Activated naive CD8-positive, alpha-beta T cell treated with anti-CD3 and anti-CD28 coated beads, Interleukin-2, amount 10 ng/mL, durations not matched to agents 7 days and 5 days (primary cell): ENCODE measurements at regions not wholly inside any gene's neighbourhood (a gene's known extent, or its start where the extent isn't known, plus 50 kb on each side); places are given as distances from the start of the nearest gene placed in this dataset.

Source experiments
- ATAC-seq: fragments of 150-1000 bp; cut with Tn5 transposase; one replicate; pipeline ENCODE4 v1.10.0; 2021; ENCODE audit warnings: low read depth, moderate library complexity
- POLR2A ChIA-PET: fragments of 350-600 bp; sonication (Branson Sonifier 250); formaldehyde crosslinking; loops from one replicate; lab custom pipeline; 2021; ENCODE audit warnings: antibody characterized with exemption; lab: Charles Lee
- DNase-seq: peaks from one replicate; pipeline ENCODE4 v3.0.0; 2021
- H3K27ac Mint-ChIP-seq: one replicate; pipeline ENCODE4 v1.8.0; 2022; ENCODE audit warnings: mild to moderate bottlenecking, mixed read lengths
- H3K27me3 Mint-ChIP-seq: one replicate; pipeline ENCODE4 v1.8.0; 2022; ENCODE audit warnings: mild to moderate bottlenecking, moderate library complexity, mixed read lengths
- H3K36me3 Mint-ChIP-seq: one replicate; pipeline ENCODE4 v1.8.0; 2021; ENCODE audit warnings: mild to moderate bottlenecking, mixed read lengths
- H3K4me1 Mint-ChIP-seq: one replicate; pipeline ENCODE4 v1.8.0; 2021; ENCODE audit warnings: mixed read lengths
- H3K4me3 Mint-ChIP-seq: one replicate; pipeline ENCODE4 v1.8.0; 2022; ENCODE audit warnings: mild to moderate bottlenecking, moderate library complexity, mixed read lengths
- H3K9me3 Mint-ChIP-seq: one replicate; pipeline ENCODE4 v1.8.0; 2021; ENCODE audit warnings: mixed read lengths

DNA sequence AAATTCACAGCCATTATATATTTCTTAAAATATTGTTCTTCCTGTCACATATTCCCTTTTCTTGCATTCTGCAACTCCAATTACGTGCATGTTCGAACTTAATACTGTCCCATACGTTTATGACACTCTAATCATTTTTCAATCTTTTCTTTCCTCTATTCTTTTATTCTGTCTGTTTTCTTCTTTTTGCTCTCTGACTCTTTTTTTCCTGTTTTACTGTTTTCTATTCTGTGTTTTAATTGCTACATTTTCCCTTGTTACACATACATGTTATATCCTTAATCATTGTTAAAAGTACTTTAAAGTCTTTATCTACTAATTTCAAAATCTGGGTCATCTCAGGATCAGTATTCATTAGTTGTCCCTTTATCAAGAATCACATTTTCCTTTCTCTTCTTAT lies 1149.1 kb upstream of the PCDH20 start:
- POLR2A ChIA-PET = no interaction called here
- H3K27me3 Mint-ChIP-seq = no peaks in the 10 kb centered on the region
- no peak overlapping the region for H3K27ac Mint-ChIP-seq
- H3K9me3 Mint-ChIP-seq = no peaks in the 10 kb centered on the region
- no peaks in the 10 kb centered on the region for H3K4me1 Mint-ChIP-seq
- DNase-seq (no peak), ATAC-seq (no peak)
- no peaks in the 10 kb centered on the region for H3K36me3 Mint-ChIP-seq
- H3K4me3 Mint-ChIP-seq = no peak overlapping the region

DNA sequence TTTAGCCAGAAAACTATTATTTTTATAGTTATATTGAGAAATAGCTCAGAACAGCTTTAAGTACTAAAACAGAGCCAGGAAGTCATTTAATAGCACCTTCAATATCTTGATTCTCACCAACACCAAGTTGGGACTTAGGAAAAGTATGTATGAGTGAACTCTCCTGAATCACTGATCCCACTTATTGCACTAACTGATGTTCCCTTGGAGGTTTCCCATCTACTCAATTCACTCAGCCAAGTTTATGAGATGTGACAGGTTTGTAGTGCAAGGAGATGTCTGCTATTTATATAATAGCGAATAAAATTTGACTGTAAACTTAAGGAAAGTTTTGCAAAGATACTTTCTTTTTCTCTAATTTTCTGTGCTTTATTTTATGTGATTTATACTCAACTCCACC lies 1147.6 kb upstream of the PCDH20 start:
- POLR2A ChIA-PET = no interaction called here
- no peaks in the 10 kb centered on the region for H3K27me3 Mint-ChIP-seq
- no peaks in the 10 kb centered on the region for H3K9me3 Mint-ChIP-seq
- DNase-seq = no peak
- no peak for ATAC-seq
- H3K36me3 Mint-ChIP-seq = no peaks in the 10 kb centered on the region
- no peak overlapping the region for H3K27ac Mint-ChIP-seq
- no peak overlapping the region for H3K4me3 Mint-ChIP-seq
- H3K4me1 Mint-ChIP-seq = no peaks in the 10 kb centered on the region

DNA sequence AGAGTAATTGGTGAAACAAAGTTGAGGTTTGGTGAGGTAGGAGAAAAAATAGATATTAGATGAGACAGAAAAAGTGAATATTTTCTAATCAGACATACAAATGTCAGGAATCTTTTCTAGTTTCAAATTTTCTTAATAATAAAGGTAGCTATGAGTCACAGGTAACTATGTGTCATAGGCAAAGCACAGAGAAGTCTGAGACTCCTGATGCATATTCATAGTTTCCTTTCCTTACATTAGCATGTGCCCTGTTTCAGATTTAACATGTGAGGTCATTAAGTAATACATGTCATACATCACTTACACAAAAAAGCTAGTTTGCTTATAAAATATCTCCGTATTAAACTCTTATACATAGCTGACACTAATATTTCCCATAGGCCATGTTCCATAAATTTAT lies 1141.3 kb upstream of the PCDH20 start:
- DNase-seq = no peak
- Mint-ChIP-seq H3K27ac (no peak overlapping the region), H3K9me3 (peaks cover 1% of the 10 kb centered on the region), H3K4me1 (no peaks in the 10 kb centered on the region), H3K4me3 (no peak overlapping the region), H3K27me3 (no peaks in the 10 kb centered on the region), H3K36me3 (no peaks in the 10 kb centered on the region)
- POLR2A ChIA-PET = no interaction called here
- ATAC-seq = no peak

DNA sequence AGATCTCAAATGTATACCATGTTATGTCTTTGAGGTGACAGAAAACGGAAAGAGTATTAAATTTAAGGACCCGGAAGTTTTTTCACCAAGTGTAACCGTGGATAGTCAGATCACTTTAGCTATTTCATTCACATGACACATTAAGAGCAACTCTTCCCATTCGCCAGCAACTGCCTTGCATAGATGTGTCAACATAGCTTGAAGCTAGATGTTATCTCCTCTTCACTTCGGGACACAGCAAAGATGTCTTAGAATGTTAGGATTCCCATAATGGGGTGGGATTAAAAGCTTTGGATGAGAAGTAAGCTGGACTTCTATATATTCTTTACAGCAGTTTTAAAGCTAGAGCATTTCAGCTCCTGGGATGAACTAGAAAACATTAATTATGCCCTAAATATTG lies 1135.9 kb upstream of the PCDH20 start:
- Mint-ChIP-seq H3K4me1 (no peaks in the 10 kb centered on the region), H3K36me3 (no peaks in the 10 kb centered on the region), H3K27me3 (no peaks in the 10 kb centered on the region), H3K27ac (no peak overlapping the region), H3K9me3 (no peaks in the 10 kb centered on the region), H3K4me3 (no peak overlapping the region)
- ATAC-seq (no peak), DNase-seq (no peak)
- POLR2A ChIA-PET = no interaction called here

DNA sequence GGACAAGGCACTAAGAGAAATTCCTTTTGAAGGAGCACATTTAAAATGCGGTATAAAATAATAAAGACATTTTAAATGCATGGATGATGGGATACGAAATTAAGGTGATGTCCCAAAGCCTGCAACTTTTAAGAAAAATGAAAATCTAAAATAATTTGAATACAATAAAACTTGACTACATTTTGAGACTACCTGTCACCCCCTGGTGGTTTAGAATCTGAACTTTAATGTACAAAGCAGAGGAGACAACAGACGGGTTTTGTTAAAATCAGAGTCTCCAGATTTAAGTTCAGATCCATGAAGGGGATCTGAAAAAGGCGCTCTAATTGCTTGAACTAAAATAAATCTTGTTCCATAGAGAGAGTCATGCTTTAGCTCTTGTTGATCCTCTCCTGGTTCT lies 1129.3 kb upstream of the PCDH20 start:
- H3K4me1 Mint-ChIP-seq = no peaks in the 10 kb centered on the region
- ATAC-seq = no peak
- no peaks in the 10 kb centered on the region for H3K36me3 Mint-ChIP-seq
- no peaks in the 10 kb centered on the region for H3K9me3 Mint-ChIP-seq
- H3K27me3 Mint-ChIP-seq = no peaks in the 10 kb centered on the region
- H3K27ac Mint-ChIP-seq = no peak overlapping the region
- POLR2A ChIA-PET = no interaction called here
- no peak overlapping the region for H3K4me3 Mint-ChIP-seq
- DNase-seq = no peak

DNA sequence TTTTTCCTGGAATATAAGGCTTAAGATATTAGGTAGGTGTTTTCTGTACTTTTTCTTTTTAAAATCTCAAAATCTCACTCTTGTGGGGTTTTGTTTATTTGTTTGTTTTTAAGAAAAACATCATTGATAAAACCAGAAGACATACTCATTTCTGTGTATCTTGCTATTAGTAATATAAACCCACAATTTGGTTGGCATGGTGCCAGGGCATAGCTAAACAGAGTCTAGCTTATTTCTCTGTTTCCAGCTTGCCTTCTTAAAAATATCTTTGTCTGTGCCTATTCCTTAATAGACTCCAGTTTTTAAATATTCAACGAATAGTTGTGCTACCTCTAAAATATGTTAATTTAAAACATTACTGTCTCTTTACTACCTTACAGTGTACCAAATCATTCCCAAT lies 1121.9 kb upstream of the PCDH20 start:
- no peak for ATAC-seq
- Mint-ChIP-seq H3K27ac (no peak overlapping the region), H3K9me3 (peaks cover 2% of the 10 kb centered on the region), H3K4me3 (no peak overlapping the region), H3K36me3 (no peaks in the 10 kb centered on the region), H3K4me1 (no peaks in the 10 kb centered on the region), H3K27me3 (no peaks in the 10 kb centered on the region)
- POLR2A ChIA-PET = no interaction called here
- no peak for DNase-seq

DNA sequence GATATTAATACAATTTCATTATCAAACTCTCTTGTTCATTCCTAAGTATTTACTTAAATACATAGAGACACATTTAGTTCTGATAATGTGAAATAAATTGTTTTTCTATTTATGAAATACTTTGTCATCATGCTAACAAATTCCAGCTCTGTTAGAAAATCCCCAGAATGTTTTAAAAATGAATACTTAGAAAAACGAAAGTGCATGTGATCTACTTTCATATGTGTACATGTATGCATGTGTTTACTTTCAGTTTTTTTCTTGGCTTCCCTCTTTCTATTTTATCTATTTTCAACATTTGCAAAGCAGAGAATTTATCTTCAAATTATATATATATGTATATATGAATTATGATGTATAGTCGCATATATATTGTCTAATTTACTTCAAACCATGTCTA lies 1110.0 kb upstream of the PCDH20 start:
- Mint-ChIP-seq H3K27ac (no peak overlapping the region), H3K27me3 (no peaks in the 10 kb centered on the region), H3K9me3 (peaks cover 2% of the 10 kb centered on the region), H3K36me3 (no peaks in the 10 kb centered on the region), H3K4me3 (no peak overlapping the region), H3K4me1 (no peaks in the 10 kb centered on the region)
- POLR2A ChIA-PET = no interaction called here
- ATAC-seq (no peak), DNase-seq (no peak)

DNA sequence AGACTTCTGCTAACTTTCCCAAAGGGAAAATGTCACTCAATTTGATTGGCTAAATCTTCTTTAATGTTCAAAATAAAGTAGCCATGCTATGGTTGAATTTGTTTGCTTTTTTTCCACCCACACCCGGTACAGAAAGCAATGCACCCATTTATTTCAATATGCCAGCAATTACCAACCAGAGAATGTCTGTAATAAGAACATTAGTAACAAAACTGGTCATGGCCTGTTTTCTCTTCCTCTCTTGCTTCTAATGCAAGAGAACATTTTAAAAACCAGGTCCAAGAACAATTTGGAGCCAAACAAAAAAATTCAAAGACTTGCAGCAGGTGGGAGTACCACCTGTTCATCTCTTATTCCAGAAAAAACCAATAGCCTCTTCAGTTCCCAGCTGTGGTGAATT lies 1108.8 kb upstream of the PCDH20 start:
- H3K4me3 Mint-ChIP-seq = no peak overlapping the region
- H3K4me1 Mint-ChIP-seq = no peaks in the 10 kb centered on the region
- H3K27ac Mint-ChIP-seq = no peak overlapping the region
- DNase-seq (no peak), ATAC-seq (no peak)
- H3K9me3 Mint-ChIP-seq = peaks cover 4% of the 10 kb centered on the region
- H3K27me3 Mint-ChIP-seq = no peaks in the 10 kb centered on the region
- no peaks in the 10 kb centered on the region for H3K36me3 Mint-ChIP-seq
- POLR2A ChIA-PET = no interaction called here

DNA sequence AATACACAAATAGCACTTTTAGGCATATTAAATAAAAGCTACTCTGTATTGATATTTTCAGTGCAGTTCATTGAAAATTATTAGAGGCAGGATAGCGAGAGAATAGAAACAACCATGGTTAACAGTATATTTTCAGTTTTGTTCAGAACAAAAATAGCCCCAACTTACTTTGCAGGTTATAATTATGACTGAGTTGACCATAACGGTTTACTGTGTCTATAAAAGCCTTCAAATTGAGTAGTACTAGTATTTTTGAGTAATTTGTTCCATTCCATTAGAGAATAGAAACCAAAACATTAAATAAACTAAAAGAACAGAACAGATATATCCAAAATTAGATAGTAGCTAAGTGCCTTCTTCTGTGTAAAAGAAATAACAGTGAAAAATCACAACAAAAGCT lies 1108.4 kb upstream of the PCDH20 start:
- Mint-ChIP-seq H3K27me3 (no peaks in the 10 kb centered on the region), H3K4me1 (no peaks in the 10 kb centered on the region), H3K4me3 (no peak overlapping the region), H3K9me3 (peaks cover 4% of the 10 kb centered on the region), H3K36me3 (no peaks in the 10 kb centered on the region), H3K27ac (no peak overlapping the region)
- no peak for DNase-seq
- no peak for ATAC-seq
- POLR2A ChIA-PET = no interaction called here

DNA sequence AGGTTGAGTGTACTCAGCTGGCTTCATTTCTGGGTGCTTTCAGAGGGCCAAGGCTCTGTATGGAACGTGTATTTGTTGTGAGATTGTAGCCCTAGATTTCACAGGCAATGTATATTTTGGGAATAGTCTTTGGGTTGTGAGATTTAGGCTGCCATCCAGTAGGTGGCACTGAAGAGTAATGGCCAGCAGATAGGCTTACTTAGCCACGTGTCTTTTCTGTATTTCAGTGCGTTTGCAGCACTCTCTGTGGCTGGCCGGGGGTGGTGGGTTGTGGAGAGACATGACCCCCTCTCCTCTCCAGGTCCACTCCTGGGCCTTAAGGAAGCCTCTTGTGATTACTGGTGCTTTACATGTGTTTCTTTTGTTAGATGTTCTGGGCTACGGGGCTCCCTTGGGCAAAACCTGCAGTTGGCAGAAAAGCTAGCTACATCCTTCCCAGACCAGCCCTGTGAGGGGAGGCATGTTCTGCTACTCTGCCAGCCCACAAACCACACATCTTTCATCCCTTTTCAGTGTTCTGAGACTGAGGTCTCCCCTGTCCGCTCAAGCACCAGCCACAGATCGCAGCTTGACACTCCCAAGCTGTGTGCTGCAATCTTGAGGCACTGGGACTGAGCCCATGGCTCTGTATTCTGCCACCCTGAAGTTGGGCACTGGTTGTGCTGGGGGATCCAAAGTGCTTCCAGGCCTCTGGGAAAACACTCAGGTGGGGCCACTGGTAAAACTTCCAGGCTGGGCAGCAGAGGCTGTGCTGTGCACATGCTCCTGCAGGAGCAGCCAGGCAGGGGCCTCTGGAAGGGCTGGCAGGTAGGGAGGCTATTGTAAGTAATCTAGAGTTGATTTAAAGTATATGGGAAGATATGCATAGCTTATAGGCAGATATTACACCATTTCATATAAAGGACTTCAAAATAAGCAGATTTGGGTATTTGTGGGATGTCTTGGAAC lies 1096.8 kb upstream of the PCDH20 start:
- POLR2A ChIA-PET = no interaction called here
- H3K9me3 Mint-ChIP-seq = no peaks in the 10 kb centered on the region
- H3K36me3 Mint-ChIP-seq = no peaks in the 10 kb centered on the region
- H3K4me3 Mint-ChIP-seq = no peak overlapping the region
- no peak overlapping the region for H3K27ac Mint-ChIP-seq
- peak; percentile 66 for ATAC-seq
- no peaks in the 10 kb centered on the region for H3K4me1 Mint-ChIP-seq
- no peaks in the 10 kb centered on the region for H3K27me3 Mint-ChIP-seq
- DNase-seq = no peak

DNA sequence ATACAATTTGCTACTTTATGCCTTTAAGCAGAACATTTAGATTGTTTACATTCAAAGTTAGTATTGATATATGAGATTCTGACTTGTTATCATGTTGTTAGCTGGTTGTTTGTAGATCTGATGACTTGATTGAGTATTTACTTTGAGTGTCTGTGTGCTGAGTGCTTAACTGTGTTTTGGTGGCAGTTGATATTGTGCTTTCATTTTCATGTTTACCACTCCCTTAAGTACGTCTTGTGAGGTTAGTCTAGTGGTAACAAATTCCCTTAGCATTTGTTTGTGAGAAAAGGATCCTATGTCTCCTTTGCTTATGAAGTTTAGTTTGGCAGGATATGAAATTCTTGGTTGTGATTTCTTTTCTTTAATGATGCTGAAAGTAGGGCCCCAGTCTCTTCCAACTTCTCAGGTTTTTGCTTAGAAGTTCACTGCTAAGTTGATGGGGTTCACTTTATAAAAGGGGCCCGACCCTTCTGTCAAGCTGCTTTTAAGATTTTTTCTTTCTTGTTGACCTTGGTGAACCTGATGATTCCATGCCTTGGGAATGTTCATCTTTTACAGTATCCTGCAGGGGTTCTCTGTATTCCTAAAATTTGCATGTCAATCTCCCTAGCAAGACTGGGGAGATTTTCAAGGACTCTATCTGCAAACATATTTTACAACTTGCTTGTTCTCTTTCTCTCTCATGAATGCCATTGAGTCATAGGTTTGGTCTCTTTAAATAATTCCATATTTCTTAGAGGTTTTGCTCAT lies 1095.4 kb upstream of the PCDH20 start:
- no peaks in the 10 kb centered on the region for H3K4me1 Mint-ChIP-seq
- no peaks in the 10 kb centered on the region for H3K36me3 Mint-ChIP-seq
- H3K27me3 Mint-ChIP-seq = no peaks in the 10 kb centered on the region
- POLR2A ChIA-PET = no interaction called here
- no peak overlapping the region for H3K4me3 Mint-ChIP-seq
- no peak overlapping the region for H3K27ac Mint-ChIP-seq
- ATAC-seq (no peak), DNase-seq (no peak)
- no peaks in the 10 kb centered on the region for H3K9me3 Mint-ChIP-seq

DNA sequence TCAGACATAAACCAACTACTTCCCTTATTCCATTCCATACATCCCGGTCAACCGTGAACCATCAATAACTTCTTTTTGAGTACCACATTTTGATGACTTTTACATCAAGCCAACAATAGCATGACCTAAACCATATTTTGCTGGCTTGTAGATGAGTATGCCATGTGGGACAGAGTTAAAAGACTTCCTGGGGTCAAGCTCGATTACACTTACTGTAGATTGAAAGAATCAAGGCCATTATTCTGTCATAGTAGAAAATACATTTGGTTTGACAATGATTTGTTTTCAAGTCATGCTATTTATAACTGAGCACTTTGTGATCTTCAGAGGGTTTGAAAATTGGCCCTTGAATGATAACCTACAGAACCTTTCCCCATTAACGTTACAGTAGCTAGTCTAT lies 1086.9 kb upstream of the PCDH20 start:
- ATAC-seq (no peak), DNase-seq (no peak)
- no peak overlapping the region for H3K27ac Mint-ChIP-seq
- no peaks in the 10 kb centered on the region for H3K9me3 Mint-ChIP-seq
- H3K27me3 Mint-ChIP-seq = no peaks in the 10 kb centered on the region
- H3K36me3 Mint-ChIP-seq = no peaks in the 10 kb centered on the region
- H3K4me3 Mint-ChIP-seq = no peak overlapping the region
- POLR2A ChIA-PET = no interaction called here
- no peaks in the 10 kb centered on the region for H3K4me1 Mint-ChIP-seq

DNA sequence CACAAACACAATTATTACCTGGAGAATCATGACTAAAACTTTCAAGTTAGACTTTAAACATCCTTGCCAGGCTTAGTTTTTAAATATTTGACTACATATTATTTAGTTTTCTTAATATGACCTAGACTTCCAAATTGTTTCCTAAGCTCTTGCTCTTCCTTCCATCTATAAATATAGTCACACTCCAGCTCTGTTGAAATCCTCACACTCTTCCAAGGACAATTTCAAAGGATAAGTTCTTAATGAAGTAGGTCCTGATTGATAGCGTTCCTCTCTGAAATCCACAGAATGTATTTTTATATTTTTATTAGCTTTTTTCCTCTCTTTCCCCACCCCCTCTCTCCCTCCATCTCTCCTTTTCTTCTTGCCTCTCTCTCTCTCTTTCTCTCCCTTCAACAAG lies 1074.1 kb upstream of the PCDH20 start:
- Mint-ChIP-seq H3K36me3 (no peaks in the 10 kb centered on the region), H3K27me3 (no peaks in the 10 kb centered on the region), H3K4me1 (no peaks in the 10 kb centered on the region), H3K4me3 (no peak overlapping the region), H3K27ac (no peak overlapping the region), H3K9me3 (no peaks in the 10 kb centered on the region)
- ATAC-seq (no peak), DNase-seq (no peak)
- POLR2A ChIA-PET = no interaction called here

DNA sequence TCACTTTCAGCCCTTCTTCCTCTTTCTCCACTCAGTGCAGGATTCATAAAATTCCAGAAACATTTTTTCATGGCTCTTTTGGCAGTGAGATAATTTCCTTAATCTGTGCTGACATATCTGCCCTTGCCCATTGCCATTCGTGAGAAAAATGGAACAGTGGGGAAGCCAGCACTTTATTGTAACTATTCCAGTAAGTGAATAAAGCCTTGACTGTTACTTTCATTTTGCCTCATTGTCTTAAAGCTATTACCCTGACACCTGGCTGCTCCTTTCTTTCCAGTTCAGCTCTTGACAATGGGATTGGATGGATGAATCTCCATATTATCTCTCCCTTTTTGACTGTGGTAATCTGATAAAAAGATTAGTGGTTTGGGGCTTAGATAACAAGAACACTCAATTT lies 1068.1 kb upstream of the PCDH20 start:
- Mint-ChIP-seq H3K27me3 (no peaks in the 10 kb centered on the region), H3K4me3 (no peak overlapping the region), H3K27ac (no peak overlapping the region), H3K36me3 (no peaks in the 10 kb centered on the region), H3K4me1 (no peaks in the 10 kb centered on the region), H3K9me3 (peaks cover 2% of the 10 kb centered on the region)
- POLR2A ChIA-PET = no interaction called here
- no peak for DNase-seq
- no peak for ATAC-seq
